Panc1 (cell line): ENCODE measurements at regions not wholly inside any gene's neighbourhood (a gene's known extent, or its start where the extent isn't known, plus 50 kb on each side); places are given as distances from the start of the nearest gene placed in this dataset.

Experiments used
- POLR2AphosphoS5 ChIP-seq: IDR thresholded peaks from 2 replicates; pipeline ENCODE4 v1.6.1; 2012; ENCODE audit warnings: mild to moderate bottlenecking, low read depth, low read length, moderate library complexity
- TCF7L2 ChIP-seq: IDR thresholded peaks from 2 replicates; pipeline ENCODE4 v1.6.1; 2011; ENCODE audit warnings: mild to moderate bottlenecking, low read depth, low read length, inconsistent platforms
- TF ChIP-seq, protein P1 (sequence below): fragments of 450-650 bp; IDR thresholded peaks from 2 replicates; pipeline ENCODE4 v1.5.1; 2017; ENCODE audit warnings: mild to moderate bottlenecking

- TF ChIP-seq, protein P1, sequence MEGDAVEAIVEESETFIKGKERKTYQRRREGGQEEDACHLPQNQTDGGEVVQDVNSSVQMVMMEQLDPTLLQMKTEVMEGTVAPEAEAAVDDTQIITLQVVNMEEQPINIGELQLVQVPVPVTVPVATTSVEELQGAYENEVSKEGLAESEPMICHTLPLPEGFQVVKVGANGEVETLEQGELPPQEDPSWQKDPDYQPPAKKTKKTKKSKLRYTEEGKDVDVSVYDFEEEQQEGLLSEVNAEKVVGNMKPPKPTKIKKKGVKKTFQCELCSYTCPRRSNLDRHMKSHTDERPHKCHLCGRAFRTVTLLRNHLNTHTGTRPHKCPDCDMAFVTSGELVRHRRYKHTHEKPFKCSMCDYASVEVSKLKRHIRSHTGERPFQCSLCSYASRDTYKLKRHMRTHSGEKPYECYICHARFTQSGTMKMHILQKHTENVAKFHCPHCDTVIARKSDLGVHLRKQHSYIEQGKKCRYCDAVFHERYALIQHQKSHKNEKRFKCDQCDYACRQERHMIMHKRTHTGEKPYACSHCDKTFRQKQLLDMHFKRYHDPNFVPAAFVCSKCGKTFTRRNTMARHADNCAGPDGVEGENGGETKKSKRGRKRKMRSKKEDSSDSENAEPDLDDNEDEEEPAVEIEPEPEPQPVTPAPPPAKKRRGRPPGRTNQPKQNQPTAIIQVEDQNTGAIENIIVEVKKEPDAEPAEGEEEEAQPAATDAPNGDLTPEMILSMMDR: no peak
- no peak for TF ChIP-seq TCF7L2
- no peak for TF ChIP-seq POLR2AphosphoS5
These were observed 53.3 kb upstream of the STT3B start for GRCh38 chr3:31479431-31479830.
